ENCODE measurements at regions not wholly inside any gene's neighbourhood (a gene's known extent, or its start where the extent isn't known, plus 50 kb on each side); places are given as distances from the start of the nearest gene placed in this dataset.

GRCh38 chr4:125749354-125749753 lies 434.6 kb downstream of the FAT4 start:
- no peaks in the 10 kb centered on the region for H3K36me3 Mint-ChIP-seq (ENCODE audit: low read depth)
- H3K9me3 Mint-ChIP-seq, result peaks cover 9% of the 10 kb centered on the region
- intact Hi-C loops (cut with micrococcal nuclease), result no loop called here
- ChIA-PET POLR2A (no interaction called here), CTCF (no interaction called here)
- no peak overlapping the region for H3K27ac Mint-ChIP-seq
- no peaks in the 10 kb centered on the region for H3K27me3 Mint-ChIP-seq
- H3K4me3 Mint-ChIP-seq, result no peak overlapping the region
- DNase-seq (no peak), ATAC-seq (no peak)
- H3K4me1 Mint-ChIP-seq (ENCODE audit: low read depth), result no peaks in the 10 kb centered on the region
- TF ChIP-seq, protein P1, sequence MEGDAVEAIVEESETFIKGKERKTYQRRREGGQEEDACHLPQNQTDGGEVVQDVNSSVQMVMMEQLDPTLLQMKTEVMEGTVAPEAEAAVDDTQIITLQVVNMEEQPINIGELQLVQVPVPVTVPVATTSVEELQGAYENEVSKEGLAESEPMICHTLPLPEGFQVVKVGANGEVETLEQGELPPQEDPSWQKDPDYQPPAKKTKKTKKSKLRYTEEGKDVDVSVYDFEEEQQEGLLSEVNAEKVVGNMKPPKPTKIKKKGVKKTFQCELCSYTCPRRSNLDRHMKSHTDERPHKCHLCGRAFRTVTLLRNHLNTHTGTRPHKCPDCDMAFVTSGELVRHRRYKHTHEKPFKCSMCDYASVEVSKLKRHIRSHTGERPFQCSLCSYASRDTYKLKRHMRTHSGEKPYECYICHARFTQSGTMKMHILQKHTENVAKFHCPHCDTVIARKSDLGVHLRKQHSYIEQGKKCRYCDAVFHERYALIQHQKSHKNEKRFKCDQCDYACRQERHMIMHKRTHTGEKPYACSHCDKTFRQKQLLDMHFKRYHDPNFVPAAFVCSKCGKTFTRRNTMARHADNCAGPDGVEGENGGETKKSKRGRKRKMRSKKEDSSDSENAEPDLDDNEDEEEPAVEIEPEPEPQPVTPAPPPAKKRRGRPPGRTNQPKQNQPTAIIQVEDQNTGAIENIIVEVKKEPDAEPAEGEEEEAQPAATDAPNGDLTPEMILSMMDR (IDR thresholded peaks at IDR 0.05), result peak; percentile 40

DNA sequence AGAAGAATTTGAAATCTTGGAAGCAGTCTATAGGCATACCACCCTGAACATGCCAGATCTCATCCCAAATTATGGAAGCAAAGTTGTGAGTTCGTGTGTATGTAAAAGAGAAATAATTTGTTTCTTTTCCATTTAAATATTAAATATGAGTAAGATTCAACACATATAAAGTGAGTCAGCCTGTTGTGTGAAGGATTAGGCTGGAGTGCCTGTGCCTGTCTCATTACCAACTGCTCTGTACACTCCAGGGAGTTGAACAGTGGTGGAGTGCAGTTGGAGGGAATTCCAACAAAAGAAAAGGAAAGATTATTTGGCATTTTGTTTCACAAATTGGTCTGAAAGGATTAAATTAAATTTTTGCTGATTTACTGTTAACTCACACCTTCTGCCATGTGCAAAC lies 435.6 kb downstream of the FAT4 start:
- Mint-ChIP-seq H3K36me3 (ENCODE audit: low read depth) (no peaks in the 10 kb centered on the region), H3K4me1 (ENCODE audit: low read depth) (no peaks in the 10 kb centered on the region), H3K9me3 (peaks cover 9% of the 10 kb centered on the region), H3K4me3 (no peak overlapping the region), H3K27ac (no peak overlapping the region), H3K27me3 (no peaks in the 10 kb centered on the region)
- DNase-seq (no peak), ATAC-seq (no peak)
- ChIA-PET CTCF (no interaction called here), POLR2A (no interaction called here)
- TF ChIP-seq, protein P1 (IDR thresholded peaks at IDR 0.05), result no peak
- intact Hi-C loops (cut with micrococcal nuclease), result no loop called here

DNA sequence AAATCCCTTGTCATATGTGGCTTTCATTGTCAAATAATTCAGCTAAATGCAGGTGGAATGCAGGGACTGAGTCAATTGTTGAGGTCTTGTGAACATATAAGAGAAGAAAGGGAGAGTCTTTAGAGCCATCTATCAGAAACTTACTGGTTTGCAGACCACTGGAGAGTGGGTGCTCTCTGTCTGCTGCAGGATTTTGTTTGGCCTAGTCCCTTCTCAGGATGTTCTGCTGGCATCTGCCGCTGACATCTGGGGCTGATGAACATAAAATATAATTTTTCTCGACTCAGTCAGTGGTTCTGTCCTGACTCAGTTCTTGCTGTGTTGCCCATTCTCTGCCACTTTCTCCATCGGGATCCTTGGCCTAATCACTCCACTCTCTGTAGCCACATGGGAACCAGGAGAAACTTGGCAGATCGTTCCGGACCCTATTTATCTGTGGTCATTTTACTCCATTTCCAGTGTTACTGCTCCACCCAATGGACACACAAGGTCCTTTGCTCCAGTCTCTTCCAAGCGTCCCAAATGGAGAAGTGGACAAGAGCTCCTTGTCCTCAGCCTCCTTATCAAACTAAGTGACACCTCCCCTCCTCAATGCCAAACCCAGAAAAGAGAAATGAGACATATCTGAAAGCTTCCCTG lies 436.2 kb downstream of the FAT4 start:
- H3K27ac Mint-ChIP-seq, result no peak overlapping the region
- no peaks in the 10 kb centered on the region for H3K27me3 Mint-ChIP-seq
- POLR2A ChIA-PET, result no interaction called here
- peaks cover 7% of the 10 kb centered on the region for H3K9me3 Mint-ChIP-seq
- ATAC-seq, result no peak
- DNase-seq, result no peak
- no peaks in the 10 kb centered on the region for H3K4me1 Mint-ChIP-seq (ENCODE audit: low read depth)
- intact Hi-C loops (cut with micrococcal nuclease), result no loop called here
- no peak overlapping the region for H3K4me3 Mint-ChIP-seq
- CTCF ChIA-PET, result no interaction called here
- TF ChIP-seq, protein P1 (IDR thresholded peaks at IDR 0.05), result no peak
- no peaks in the 10 kb centered on the region for H3K36me3 Mint-ChIP-seq (ENCODE audit: low read depth)

DNA sequence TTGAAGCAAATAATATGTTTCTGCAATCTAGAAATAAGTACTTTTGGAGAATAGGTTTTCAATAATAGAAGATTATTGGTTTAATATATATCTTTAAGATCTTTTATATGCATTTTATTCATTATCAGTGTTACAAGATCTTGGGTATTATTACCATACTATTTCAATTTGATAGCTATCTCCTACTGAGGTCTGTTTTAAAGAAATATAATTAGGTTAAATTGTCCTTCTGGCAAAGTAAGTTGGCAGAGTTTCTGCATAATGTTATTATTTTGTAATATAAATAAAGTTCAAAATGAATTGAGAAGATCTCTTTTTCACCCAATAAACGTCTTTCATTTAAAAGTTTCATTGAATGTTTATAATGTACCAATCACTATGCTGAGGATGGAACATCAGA lies 443.7 kb downstream of the FAT4 start:
- Mint-ChIP-seq H3K4me1 (ENCODE audit: low read depth) (no peaks in the 10 kb centered on the region), H3K4me3 (no peak overlapping the region), H3K27me3 (no peaks in the 10 kb centered on the region), H3K36me3 (ENCODE audit: low read depth) (no peaks in the 10 kb centered on the region), H3K9me3 (no peaks in the 10 kb centered on the region), H3K27ac (no peak overlapping the region)
- POLR2A ChIA-PET, result no interaction called here
- CTCF ChIA-PET, result no interaction called here
- ATAC-seq (no peak), DNase-seq (no peak)
- intact Hi-C loops (cut with micrococcal nuclease), result no loop called here
- TF ChIP-seq, protein P1 (IDR thresholded peaks at IDR 0.05), result no peak

DNA sequence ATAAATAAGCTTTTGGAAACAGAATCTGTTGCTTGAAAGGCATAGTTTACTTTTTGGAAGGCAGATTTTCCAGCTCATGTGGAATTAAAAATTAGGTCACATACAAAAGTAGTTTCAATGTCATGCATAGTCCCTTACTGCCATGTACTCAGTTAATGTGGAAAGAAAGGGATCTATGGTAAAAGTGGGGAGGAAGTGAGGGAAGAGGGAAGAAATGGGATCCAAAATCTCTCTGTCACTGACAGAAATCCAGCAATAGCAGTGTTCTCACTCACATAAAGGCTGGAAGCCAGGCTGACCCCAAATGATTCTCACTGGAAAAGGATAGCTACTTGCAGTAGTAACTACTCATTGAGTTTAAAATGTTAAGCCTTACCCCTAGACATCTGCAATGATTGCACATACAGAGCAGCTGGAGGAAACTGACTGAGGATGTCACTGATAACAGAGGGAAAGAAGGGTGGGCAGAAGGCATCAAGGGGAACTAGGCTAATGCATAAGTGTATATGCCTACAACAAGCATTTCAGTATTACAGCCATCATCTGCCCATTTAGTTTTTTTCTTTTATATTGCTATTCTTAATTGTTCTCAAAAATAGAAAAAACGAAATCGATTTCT lies 445.6 kb downstream of the FAT4 start:
- ChIA-PET POLR2A (no interaction called here), CTCF (no interaction called here)
- no peak overlapping the region for H3K27ac Mint-ChIP-seq
- H3K36me3 Mint-ChIP-seq (ENCODE audit: low read depth), result no peaks in the 10 kb centered on the region
- H3K4me1 Mint-ChIP-seq (ENCODE audit: low read depth), result no peaks in the 10 kb centered on the region
- TF ChIP-seq, protein P1 (IDR thresholded peaks at IDR 0.05), result no peak
- H3K27me3 Mint-ChIP-seq, result no peaks in the 10 kb centered on the region
- ATAC-seq, result no peak
- H3K4me3 Mint-ChIP-seq, result no peak overlapping the region
- DNase-seq, result no peak
- intact Hi-C loops (cut with micrococcal nuclease), result no loop called here
- no peaks in the 10 kb centered on the region for H3K9me3 Mint-ChIP-seq
